ENCODE measurements at regions not wholly inside any gene's neighbourhood (a gene's known extent, or its start where the extent isn't known, plus 50 kb on each side); places are given as distances from the start of the nearest gene placed in this dataset.
A peak's percentile ranks its signal among the peaks of the same experiment; 100 is the strongest.
"Not testable (repeated sequence)": the region's sequence is repeated elsewhere in the genome, so short reads cannot be mapped to it uniquely, and the experiment has no call there.

DNA sequence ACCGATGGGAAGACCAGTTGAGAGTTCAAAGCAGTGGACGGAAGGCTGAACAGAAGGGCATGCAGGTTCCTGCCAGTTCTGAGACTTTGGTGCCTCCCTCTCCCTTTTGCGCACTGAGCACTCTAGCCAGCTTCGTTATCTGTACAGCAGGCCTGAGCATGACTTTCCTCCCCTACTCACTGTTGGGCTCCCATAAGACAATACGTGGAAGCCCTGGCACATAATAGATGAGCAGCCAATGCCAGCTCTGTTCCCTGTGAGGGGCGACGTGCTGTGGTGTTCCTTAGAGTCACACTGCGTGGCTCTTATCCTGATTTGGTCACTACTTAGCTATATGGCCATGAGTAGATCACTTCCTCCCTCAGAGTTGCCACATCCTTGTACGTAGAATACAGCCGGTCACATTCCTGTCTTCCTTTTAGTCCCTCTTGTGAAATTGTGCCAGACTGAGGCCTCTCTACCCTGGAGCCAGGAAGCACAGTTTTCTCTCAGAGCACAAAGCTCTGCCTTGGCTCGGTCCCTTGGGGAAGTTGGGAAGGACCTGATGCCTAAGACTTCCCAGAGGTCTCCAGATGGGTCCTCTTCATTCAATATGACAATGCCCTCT is 160.4 kb upstream of the MAMLD1 start:
- Histone ChIP-seq H3K36me3 (ENCODE audit: control insufficient read depth, insufficient read depth, low read length) (no peaks in the 10 kb centered on the region), H3K9me3 (ENCODE audit: control insufficient read depth, insufficient read depth, low read length) (no peaks in the 10 kb centered on the region), H3K9ac (ENCODE audit: low read depth, low read length) (no peak overlapping the region), H3K27me3 (ENCODE audit: control insufficient read depth, insufficient read depth, low read length) (no peaks in the 10 kb centered on the region), H3K4me3 (ENCODE audit: low read depth, low read length) (no peak overlapping the region), H3K4me1 (ENCODE audit: control insufficient read depth, insufficient read depth, low read length) (no peaks in the 10 kb centered on the region)

DNA sequence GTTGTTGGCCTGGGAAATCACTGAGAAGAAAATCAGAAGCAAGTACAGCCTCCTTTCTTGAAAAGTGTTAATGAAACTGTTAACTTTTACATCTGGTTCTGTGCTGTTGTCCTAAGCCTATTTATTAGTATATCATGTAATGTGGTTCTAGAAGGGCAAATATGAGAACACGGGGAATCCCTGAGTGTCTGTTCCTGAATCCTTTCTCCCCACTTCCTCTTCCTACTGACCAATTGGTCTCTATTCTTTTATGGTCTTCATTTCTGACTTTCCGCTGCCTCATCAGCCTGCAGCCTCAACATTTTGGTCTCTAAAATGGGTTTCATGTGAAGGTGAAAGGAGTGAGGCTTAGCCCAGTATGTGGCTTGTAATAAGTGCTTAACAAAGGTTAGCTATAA is 159.9 kb upstream of the MAMLD1 start:
- H3K36me3 ChIP-seq (ENCODE audit: control insufficient read depth, insufficient read depth, low read length) = no peaks in the 10 kb centered on the region
- no peaks in the 10 kb centered on the region for H3K9me3 ChIP-seq (ENCODE audit: control insufficient read depth, insufficient read depth, low read length)
- no peaks in the 10 kb centered on the region for H3K4me1 ChIP-seq (ENCODE audit: control insufficient read depth, insufficient read depth, low read length)
- no peak overlapping the region for H3K9ac ChIP-seq (ENCODE audit: low read depth, low read length)
- H3K27me3 ChIP-seq (ENCODE audit: control insufficient read depth, insufficient read depth, low read length) = no peaks in the 10 kb centered on the region
- no peak overlapping the region for H3K4me3 ChIP-seq (ENCODE audit: low read depth, low read length)

GRCh38 chrX:150205011-150205410 is 158.1 kb upstream of the MAMLD1 start:
- no peak overlapping the region for H3K9ac ChIP-seq (ENCODE audit: low read depth, low read length)
- no peaks in the 10 kb centered on the region for H3K27me3 ChIP-seq (ENCODE audit: control insufficient read depth, insufficient read depth, low read length)
- H3K4me3 ChIP-seq (ENCODE audit: low read depth, low read length) = no peak overlapping the region
- H3K36me3 ChIP-seq (ENCODE audit: control insufficient read depth, insufficient read depth, low read length) = no peaks in the 10 kb centered on the region
- H3K9me3 ChIP-seq (ENCODE audit: control insufficient read depth, insufficient read depth, low read length) = no peaks in the 10 kb centered on the region
- no peaks in the 10 kb centered on the region for H3K4me1 ChIP-seq (ENCODE audit: control insufficient read depth, insufficient read depth, low read length)

DNA sequence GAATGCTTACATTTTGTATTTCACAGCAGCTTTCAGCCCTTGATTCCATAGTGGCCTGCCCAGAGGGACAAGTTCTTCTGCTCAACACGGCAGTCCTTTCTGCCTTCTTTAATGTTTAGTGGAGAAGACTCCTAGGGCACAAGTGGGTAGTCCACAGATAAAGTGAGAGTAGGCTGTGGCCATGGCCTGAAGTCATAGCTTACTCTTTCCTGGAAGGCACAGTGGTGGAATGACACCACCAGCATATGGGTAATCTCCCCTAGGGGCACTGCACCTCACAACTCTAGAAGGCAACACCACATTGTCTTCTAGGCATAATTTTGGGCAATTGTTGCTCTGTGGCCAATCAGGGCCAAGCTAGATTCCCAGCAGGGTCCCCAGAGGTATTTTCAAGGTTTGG is 155.4 kb upstream of the MAMLD1 start:
- H3K27me3 ChIP-seq (ENCODE audit: control insufficient read depth, insufficient read depth, low read length) = no peaks in the 10 kb centered on the region
- no peaks in the 10 kb centered on the region for H3K9me3 ChIP-seq (ENCODE audit: control insufficient read depth, insufficient read depth, low read length)
- no peaks in the 10 kb centered on the region for H3K36me3 ChIP-seq (ENCODE audit: control insufficient read depth, insufficient read depth, low read length)
- H3K9ac ChIP-seq (ENCODE audit: low read depth, low read length) = no peak overlapping the region
- H3K4me3 ChIP-seq (ENCODE audit: low read depth, low read length) = no peak overlapping the region
- H3K4me1 ChIP-seq (ENCODE audit: control insufficient read depth, insufficient read depth, low read length) = no peaks in the 10 kb centered on the region

DNA sequence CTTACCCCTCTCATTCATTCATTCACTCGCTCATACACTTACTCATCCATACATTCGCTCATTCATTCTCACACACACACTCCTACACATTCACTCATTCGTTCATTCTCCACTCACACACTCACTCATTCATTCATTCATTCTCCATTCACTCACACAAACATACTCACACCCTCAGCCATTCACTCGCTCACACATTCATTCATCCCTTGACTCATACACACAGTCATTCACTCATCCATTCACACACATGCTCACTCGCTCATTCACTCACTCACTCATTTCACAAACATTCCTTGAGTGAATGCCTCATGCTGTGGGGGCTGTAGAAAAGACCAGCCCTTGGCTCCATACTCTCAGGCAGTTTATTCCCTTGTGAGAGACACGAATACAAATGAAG is 151.1 kb upstream of the MAMLD1 start:
- H3K4me3 ChIP-seq (ENCODE audit: low read depth, low read length) = no peak overlapping the region
- H3K9me3 ChIP-seq (ENCODE audit: control insufficient read depth, insufficient read depth, low read length) = peaks cover 2% of the 10 kb centered on the region
- no peak overlapping the region for H3K9ac ChIP-seq (ENCODE audit: low read depth, low read length)
- H3K4me1 ChIP-seq (ENCODE audit: control insufficient read depth, insufficient read depth, low read length) = no peaks in the 10 kb centered on the region
- no peaks in the 10 kb centered on the region for H3K27me3 ChIP-seq (ENCODE audit: control insufficient read depth, insufficient read depth, low read length)
- H3K36me3 ChIP-seq (ENCODE audit: control insufficient read depth, insufficient read depth, low read length) = no peaks in the 10 kb centered on the region

- H3K4me1 ChIP-seq (ENCODE audit: control insufficient read depth, insufficient read depth, low read length) = no peaks in the 10 kb centered on the region
- H3K9ac ChIP-seq (ENCODE audit: low read depth, low read length) = no peak overlapping the region
- H3K27me3 ChIP-seq (ENCODE audit: control insufficient read depth, insufficient read depth, low read length) = no peaks in the 10 kb centered on the region
- peaks cover 2% of the 10 kb centered on the region for H3K9me3 ChIP-seq (ENCODE audit: control insufficient read depth, insufficient read depth, low read length)
- H3K4me3 ChIP-seq (ENCODE audit: low read depth, low read length) = no peak overlapping the region
- H3K36me3 ChIP-seq (ENCODE audit: control insufficient read depth, insufficient read depth, low read length) = no peaks in the 10 kb centered on the region
Observed at GRCh38 chrX:150212672-150213480, 150.2 kb upstream of the MAMLD1 start.

DNA sequence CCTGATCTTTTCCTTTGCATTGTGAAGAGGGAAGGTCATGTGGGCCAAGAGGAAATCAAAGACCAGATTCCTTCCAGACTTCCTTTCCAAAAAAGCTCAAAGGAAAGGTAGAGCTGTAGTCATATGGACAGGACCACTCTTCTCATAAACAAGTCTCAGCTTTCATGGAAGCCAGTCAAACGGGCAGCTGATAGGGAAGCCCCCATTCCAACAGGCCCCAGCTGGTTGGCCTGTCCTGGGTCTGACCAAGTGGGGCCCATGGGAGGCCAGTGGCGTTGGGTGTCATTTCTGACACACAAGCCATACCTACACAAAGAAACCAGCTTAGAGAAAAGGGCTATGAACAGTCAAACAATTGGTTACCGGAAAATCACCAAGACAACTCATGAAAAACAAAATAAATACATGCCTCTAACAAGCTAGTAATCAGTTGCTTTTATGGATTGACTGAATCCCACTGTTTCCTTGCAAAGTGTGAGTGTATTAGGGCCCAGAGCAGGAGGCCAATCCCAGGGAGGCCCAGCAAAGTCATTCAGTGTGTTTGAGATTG is 149.6 kb upstream of the MAMLD1 start:
- Histone ChIP-seq H3K9me3 (ENCODE audit: control insufficient read depth, insufficient read depth, low read length) (peaks cover 2% of the 10 kb centered on the region), H3K27me3 (ENCODE audit: control insufficient read depth, insufficient read depth, low read length) (peaks cover 4% of the 10 kb centered on the region), H3K36me3 (ENCODE audit: control insufficient read depth, insufficient read depth, low read length) (no peaks in the 10 kb centered on the region), H3K4me3 (ENCODE audit: low read depth, low read length) (no peak overlapping the region), H3K9ac (ENCODE audit: low read depth, low read length) (no peak overlapping the region), H3K4me1 (ENCODE audit: control insufficient read depth, insufficient read depth, low read length) (peaks cover 4% of the 10 kb centered on the region)

DNA sequence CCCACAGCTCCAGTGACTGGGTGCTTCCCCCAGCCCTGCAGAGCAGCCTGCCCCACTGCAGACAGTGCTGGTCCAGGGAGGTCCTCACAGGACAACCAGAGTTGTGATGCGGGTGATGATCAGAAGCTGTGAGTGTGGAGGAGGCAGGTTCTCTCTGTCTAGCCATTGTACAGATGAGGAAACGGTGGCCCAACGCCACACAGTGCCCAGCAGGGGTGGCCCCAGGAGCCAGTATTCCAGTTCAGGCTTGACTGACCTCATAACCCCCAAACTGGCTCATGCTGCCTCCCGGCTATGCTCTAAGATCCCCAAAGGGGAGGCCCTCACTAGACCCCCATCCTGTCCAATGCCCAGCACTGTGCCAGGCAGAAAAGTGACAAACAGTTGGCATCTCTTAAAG is 147.1 kb upstream of the MAMLD1 start:
- H3K9ac ChIP-seq (ENCODE audit: low read depth, low read length); H3K9me3 ChIP-seq (ENCODE audit: control insufficient read depth, insufficient read depth, low read length); H3K4me3 ChIP-seq (ENCODE audit: low read depth, low read length); H3K36me3 ChIP-seq (ENCODE audit: control insufficient read depth, insufficient read depth, low read length); H3K27me3 ChIP-seq (ENCODE audit: control insufficient read depth, insufficient read depth, low read length): not testable (repeated sequence)
- H3K4me1 ChIP-seq (ENCODE audit: control insufficient read depth, insufficient read depth, low read length) = peaks cover 11% of the 10 kb centered on the region

GRCh38 chrX:150216716-150217115 is 146.4 kb upstream of the MAMLD1 start:
- Histone ChIP-seq H3K9me3 (ENCODE audit: control insufficient read depth, insufficient read depth, low read length) (peaks cover 2% of the 10 kb centered on the region), H3K4me3 (ENCODE audit: low read depth, low read length) (no peak overlapping the region), H3K9ac (ENCODE audit: low read depth, low read length) (no peak overlapping the region), H3K4me1 (ENCODE audit: control insufficient read depth, insufficient read depth, low read length) (peaks cover 11% of the 10 kb centered on the region), H3K27me3 (ENCODE audit: control insufficient read depth, insufficient read depth, low read length) (peaks cover 15% of the 10 kb centered on the region), H3K36me3 (ENCODE audit: control insufficient read depth, insufficient read depth, low read length) (no peaks in the 10 kb centered on the region)

DNA sequence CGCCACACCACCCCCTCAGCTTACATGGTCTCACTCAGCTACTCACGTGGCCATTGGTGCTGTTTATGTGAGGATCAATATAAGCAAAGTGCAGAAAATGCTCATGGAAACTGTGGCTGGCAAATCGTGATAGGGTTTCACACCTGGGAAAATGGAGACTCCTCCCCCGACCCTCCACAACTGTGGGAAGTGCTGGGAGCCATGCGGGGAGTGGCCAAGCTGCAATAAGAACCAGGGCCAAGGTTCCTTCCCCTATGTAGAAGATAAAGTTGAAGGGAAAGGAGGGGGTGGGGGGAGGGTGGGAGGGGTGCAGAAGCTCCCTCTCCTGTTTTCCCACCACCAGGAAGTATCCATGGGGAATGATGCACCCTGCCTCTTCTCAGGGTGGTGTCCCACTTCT is 145.5 kb upstream of the MAMLD1 start:
- H3K4me1 ChIP-seq (ENCODE audit: control insufficient read depth, insufficient read depth, low read length) = peaks cover 11% of the 10 kb centered on the region
- H3K9me3 ChIP-seq (ENCODE audit: control insufficient read depth, insufficient read depth, low read length) = peaks cover 2% of the 10 kb centered on the region
- no peak overlapping the region for H3K9ac ChIP-seq (ENCODE audit: low read depth, low read length)
- H3K36me3 ChIP-seq (ENCODE audit: control insufficient read depth, insufficient read depth, low read length) = no peaks in the 10 kb centered on the region
- H3K4me3 ChIP-seq (ENCODE audit: low read depth, low read length) = no peak overlapping the region
- peaks cover 17% of the 10 kb centered on the region for H3K27me3 ChIP-seq (ENCODE audit: control insufficient read depth, insufficient read depth, low read length)

- H3K4me3 ChIP-seq (ENCODE audit: low read depth, low read length) = peak overlapping the region; percentile 16
- peaks cover 11% of the 10 kb centered on the region for H3K4me1 ChIP-seq (ENCODE audit: control insufficient read depth, insufficient read depth, low read length)
- H3K9me3 ChIP-seq (ENCODE audit: control insufficient read depth, insufficient read depth, low read length) = no peaks in the 10 kb centered on the region
- H3K36me3 ChIP-seq (ENCODE audit: control insufficient read depth, insufficient read depth, low read length) = no peaks in the 10 kb centered on the region
- no peak overlapping the region for H3K9ac ChIP-seq (ENCODE audit: low read depth, low read length)
- H3K27me3 ChIP-seq (ENCODE audit: control insufficient read depth, insufficient read depth, low read length) = peaks cover 37% of the 10 kb centered on the region
Observed at GRCh38 chrX:150219374-150220185, 143.5 kb upstream of the MAMLD1 start.

Data from iPS-15b (cell line).